H1 (cell line): ENCODE measurements at regions not wholly inside any gene's neighbourhood (a gene's known extent, or its start where the extent isn't known, plus 50 kb on each side); places are given as distances from the start of the nearest gene placed in this dataset.
A peak's percentile ranks its signal among the peaks of the same experiment; 100 is the strongest.

ENCODE experiments used
- CTCF ChIA-PET: fragments of 300-600 bp; sonication (Branson Sonifier 250); formaldehyde crosslinking; loops from one replicate; lab custom pipeline; 2021; ENCODE audit not compliant: partially characterized antibody; lab: Charles Lee
- POLR2A ChIA-PET: fragments of 300-600 bp; sonication (Branson Sonifier 250); formaldehyde crosslinking; loops from one replicate; lab custom pipeline; 2021; ENCODE audit warnings: inconsistent platforms; ENCODE audit not compliant: partially characterized antibody; lab: Charles Lee
- DNase-seq, 2 experiments: peaks; one replicate each; pipeline versions ENCODE4 v3.0.0 to v3.0.0-alpha.2; 2010 to 2022; ENCODE audit warnings: low spot score in 2 of 2, low read depth in 1 of 2, mixed read lengths in 1 of 2
- FAIRE-seq: peaks from 2 replicates; lab custom pipeline; 2011; peaks lifted over from hg19 to GRCh38; lab: Jason Lieb, UNC
- H2AFZ ChIP-seq: 2 replicates; pipeline ENCODE4 v1.8.1; 2012; ENCODE audit warnings: low read length, inconsistent platforms
- H2AK5ac ChIP-seq: 2 replicates; pipeline ENCODE4 v1.6.1; 2013; ENCODE audit warnings: low read depth, low read length
- H2BK120ac ChIP-seq: replicated peaks from 2 replicates; pipeline ENCODE3; 2013; ENCODE audit warnings: low read depth, low read length, inconsistent platforms
- H2BK12ac ChIP-seq: 2 replicates; pipeline ENCODE4 v1.6.1; 2013; ENCODE audit warnings: low read depth, low read length
- H2BK15ac ChIP-seq: 2 replicates; pipeline ENCODE4 v1.6.1; 2013; ENCODE audit warnings: low read length
- H2BK20ac ChIP-seq: 2 replicates; pipeline ENCODE4 v1.6.1; 2013; ENCODE audit warnings: low read length
- H2BK5ac ChIP-seq: 2 replicates; pipeline ENCODE4 v1.6.1; 2013; ENCODE audit warnings: low read depth, low read length
- H3K14ac ChIP-seq: 2 replicates; pipeline ENCODE4 v1.6.1; 2013; ENCODE audit warnings: inconsistent platforms; ENCODE audit not compliant: insufficient read length
- H3K18ac ChIP-seq: 2 replicates; pipeline ENCODE4 v1.6.1; 2013; ENCODE audit warnings: low read length; ENCODE audit errors: extremely low read depth
- H3K23ac ChIP-seq: 2 replicates; pipeline ENCODE4 v1.6.1; 2013; ENCODE audit warnings: inconsistent platforms; ENCODE audit not compliant: insufficient read length
- H3K23me2 ChIP-seq: 2 replicates; pipeline ENCODE4 v1.6.1; 2013; ENCODE audit warnings: low read depth, low read length
- H3K27ac ChIP-seq: 2 replicates; pipeline ENCODE4 v1.6.1; 2011; ENCODE audit warnings: low read depth, low read length, inconsistent platforms
- H3K27me3 ChIP-seq, 4 experiments: replicated peaks in 1 of 4; 1 replicate in 1 of 4; 2 replicates in 3 of 4; pipeline versions ENCODE4 v1.6.1 to v1.8.1; 2011 to 2013; ENCODE audit warnings: low read length in 3 of 4, mild to moderate bottlenecking in 3 of 4, inconsistent platforms in 2 of 4, mixed read lengths in 2 of 4, moderate library complexity in 1 of 4; ENCODE audit not compliant: control insufficient read depth in 3 of 4, insufficient read depth in 3 of 4; ENCODE audit errors: extremely low read depth in 1 of 4
- H3K36me3 ChIP-seq, 4 experiments: 2 replicates each; pipeline versions ENCODE4 v1.6.1 to v1.8.1; 2011 to 2013; ENCODE audit warnings: mild to moderate bottlenecking in 4 of 4, low read length in 3 of 4, moderate library complexity in 2 of 4, control low read depth in 1 of 4, inconsistent platforms in 1 of 4; ENCODE audit not compliant: insufficient read depth in 4 of 4, control insufficient read depth in 2 of 4
- H3K4ac ChIP-seq: replicated peaks from 2 replicates; pipeline ENCODE3; 2013; ENCODE audit warnings: low read length, low read depth, mixed read lengths, inconsistent platforms; ENCODE audit not compliant: insufficient read length
- H3K4me1 ChIP-seq, 4 experiments: replicated peaks in 1 of 4; 1 replicate in 1 of 4; 2 replicates in 3 of 4; pipeline versions ENCODE4 v1.6.1 to v1.8.1; 2011 to 2013; ENCODE audit warnings: low read length in 3 of 4, inconsistent platforms in 2 of 4, mixed read lengths in 1 of 4; ENCODE audit not compliant: insufficient read depth in 4 of 4, control insufficient read depth in 3 of 4
- H3K4me2 ChIP-seq, 2 experiments: 2 replicates each; pipeline versions ENCODE4 v1.6.1 to v1.8.1; 2011 to 2013; ENCODE audit warnings: low read depth in 2 of 2, low read length in 2 of 2, control low read depth in 1 of 2, inconsistent platforms in 1 of 2, mild to moderate bottlenecking in 1 of 2; ENCODE audit not compliant: insufficient read depth in 1 of 2
- H3K4me3 ChIP-seq, 4 experiments: fragments of 200-600, 300-600 bp in 1 of 4; sonication (generic), shearing (Covaris generic), sonication (Bioruptor Twin) in 1 of 4; 2 replicates each; pipeline versions ENCODE4 v1.5.1 to v1.8.1; 2011 to 2016; ENCODE audit warnings: low read length in 4 of 4, low read depth in 3 of 4, control low read depth in 2 of 4, inconsistent platforms in 2 of 4, mild to moderate bottlenecking in 2 of 4, mixed read lengths in 1 of 4, moderate library complexity in 1 of 4; ENCODE audit not compliant: insufficient read depth in 2 of 4; ENCODE audit errors: extremely low read depth in 1 of 4
- H3K56ac ChIP-seq: replicated peaks from 2 replicates; pipeline ENCODE3; 2013; ENCODE audit warnings: low read depth, mild to moderate bottlenecking, mixed read lengths, low read length, inconsistent platforms; ENCODE audit not compliant: insufficient read length
- H3K79me1 ChIP-seq: 2 replicates; pipeline ENCODE4 v1.6.1; 2013; ENCODE audit warnings: low read depth, low read length, control low read depth
- H3K79me2 ChIP-seq, 2 experiments: 2 replicates each; pipeline versions ENCODE4 v1.6.1 to v1.8.1; 2012 to 2013; ENCODE audit warnings: low read length in 2 of 2, mild to moderate bottlenecking in 2 of 2, inconsistent platforms in 1 of 2; ENCODE audit not compliant: insufficient read depth in 2 of 2, control insufficient read depth in 1 of 2
- H3K9ac ChIP-seq, 4 experiments: replicated peaks in 1 of 4; 1 replicate in 1 of 4; 2 replicates in 3 of 4; pipeline versions ENCODE4 v1.6.1 to v1.8.1; 2011 to 2013; ENCODE audit warnings: low read depth in 3 of 4, low read length in 3 of 4, control low read depth in 2 of 4, mild to moderate bottlenecking in 2 of 4, moderate library complexity in 2 of 4, inconsistent platforms in 1 of 4; ENCODE audit errors: extremely low read depth in 1 of 4
- H3K9me3 ChIP-seq, 2 experiments: 2 replicates each; pipeline versions ENCODE4 v1.6.1 to v1.8.1; 2012 to 2013; ENCODE audit warnings: mild to moderate bottlenecking in 2 of 2, moderate library complexity in 2 of 2, control low read depth in 1 of 2, inconsistent platforms in 1 of 2, low read depth in 1 of 2, low read length in 1 of 2, mixed read lengths in 1 of 2; ENCODE audit not compliant: insufficient read depth in 2 of 2
- H4K20me1 ChIP-seq, 2 experiments: replicated peaks in 1 of 2; 2 replicates each; pipeline versions ENCODE3 to v1.8.1; 2011 to 2013; ENCODE audit warnings: inconsistent platforms in 2 of 2, low read length in 2 of 2, mild to moderate bottlenecking in 1 of 2; ENCODE audit not compliant: insufficient read depth in 2 of 2, control insufficient read depth in 1 of 2
- H4K5ac ChIP-seq: 2 replicates; pipeline ENCODE4 v1.6.1; 2013; ENCODE audit warnings: low read length, low read depth, mixed read lengths, inconsistent platforms; ENCODE audit not compliant: insufficient read length
- H4K8ac ChIP-seq: 2 replicates; pipeline ENCODE4 v1.8.0; 2013; ENCODE audit warnings: mild to moderate bottlenecking, moderate library complexity, low read length, inconsistent platforms; ENCODE audit not compliant: insufficient read depth; ENCODE audit errors: extremely low read depth
- H4K91ac ChIP-seq: replicated peaks from 2 replicates; pipeline ENCODE3; 2013; ENCODE audit warnings: low read length, mixed read lengths, inconsistent platforms; ENCODE audit not compliant: insufficient read length
- BCL11A ChIP-seq, 2 experiments: IDR thresholded peaks; one replicate each; pipeline ENCODE4 v1.6.1; 2011; ENCODE audit warnings: low read depth in 2 of 2, low read length in 2 of 2, mild to moderate bottlenecking in 2 of 2
- EZH2 ChIP-seq: fragments of 200-600 bp; sonication (generic); IDR thresholded peaks from 2 replicates; pipeline ENCODE4 v1.7.1; 2012; ENCODE audit warnings: low read depth, mild to moderate bottlenecking, moderate library complexity, low read length, inconsistent platforms; ENCODE audit not compliant: severe bottlenecking
- GABPA ChIP-seq: IDR thresholded peaks from 2 replicates; pipeline ENCODE4 v1.6.1; 2011; ENCODE audit warnings: mild to moderate bottlenecking, low read length, moderate library complexity, borderline replicate concordance; ENCODE audit not compliant: insufficient read depth
- JUND ChIP-seq: IDR thresholded peaks from 2 replicates; pipeline ENCODE4 v1.6.1; 2011; ENCODE audit warnings: mild to moderate bottlenecking, improper control_type of control experiment, low read length
- RAD21 ChIP-seq, 2 experiments: IDR thresholded peaks in 1 of 2; conservative IDR thresholded peaks in 1 of 2; 2 replicates each; pipeline ENCODE4 v1.6.1; 2011; ENCODE audit warnings: low read depth in 2 of 2, low read length in 2 of 2, improper control_type of control experiment in 1 of 2, inconsistent platforms in 1 of 2, mild to moderate bottlenecking in 1 of 2, moderate library complexity in 1 of 2
- RFX5 ChIP-seq: IDR thresholded peaks from 2 replicates; pipeline ENCODE4 v1.6.1; 2011; ENCODE audit warnings: low read depth, low read length, improper control_type of control experiment, borderline replicate concordance
- SIX5 ChIP-seq: IDR thresholded peaks from 2 replicates; pipeline ENCODE4 v1.6.1; 2011; ENCODE audit warnings: mild to moderate bottlenecking, low read depth, low read length
- WGBS, 2 experiments: shearing (Covaris generic) in 1 of 2; methylation state at CpG; one replicate each; pipeline versions ENCODE4 v1.1.6 to v1.1.7; 2013 to 2015; ENCODE audit warnings: low lambda C conversion rate in 2 of 2, mixed read lengths in 2 of 2, inconsistent platforms in 1 of 2, low coverage in 1 of 2, missing lambda C conversion rate in 1 of 2; ENCODE audit not compliant: insufficient replicate concordance in 2 of 2, insufficient coverage in 1 of 2, insufficient read length in 1 of 2; ENCODE audit errors: extremely low coverage in 1 of 2, missing lambda C conversion rate in 1 of 2; 5-methylcytosine and 5-hydroxymethylcytosine counted together
- TF ChIP-seq, protein P1 (sequence below): IDR thresholded peaks from 2 replicates; pipeline ENCODE4 v1.6.1; 2012; ENCODE audit warnings: inconsistent platforms

DNA sequence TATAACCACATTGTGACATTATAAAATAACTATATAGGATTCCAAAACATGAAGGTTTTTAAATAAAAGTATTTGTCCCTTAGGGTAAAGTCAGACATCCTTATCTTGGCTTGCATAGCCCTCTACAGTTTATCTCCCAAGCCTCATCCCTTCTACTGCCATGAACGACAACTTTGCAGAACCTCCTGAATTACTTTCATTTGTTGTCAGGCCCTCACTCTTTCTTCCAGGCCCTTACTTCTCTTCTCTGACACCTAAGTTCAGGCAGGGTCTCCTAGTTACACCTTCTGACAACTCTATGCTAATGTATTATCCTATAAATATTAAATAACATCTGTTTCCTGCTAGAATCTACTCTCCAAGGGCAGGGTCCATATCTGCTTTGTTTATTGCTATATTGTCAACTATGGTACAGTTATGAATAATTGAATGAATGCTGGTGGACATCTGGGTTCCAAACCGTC lies 115.7 kb upstream of the MDM1 start:
- Histone ChIP-seq H4K91ac (no peak overlapping the region), H3K36me3 (no peaks in the 10 kb centered on the region), H2BK20ac (no peak overlapping the region), H4K8ac (no peak overlapping the region), H2BK120ac (no peak overlapping the region), H3K27ac (no peak overlapping the region), H3K23ac (no peak overlapping the region), H3K14ac (no peak overlapping the region), H2BK12ac (no peak overlapping the region), H3K56ac (no peak overlapping the region), H4K20me1 (no peaks in the 10 kb centered on the region), H3K4ac (no peak overlapping the region), H3K4me2 (peak overlapping the region; percentile 23 to 63; a peak in 2 of 4 replicates), H3K9ac (no peak overlapping the region), H3K27me3 (no peaks in the 10 kb centered on the region; a peak in 2 of 7 replicates), H3K9me3 (peaks cover 7 to 10% of the 10 kb centered on the region in 2 experiments; a peak in 1 of 4 replicates), H3K4me1 (peaks cover 1 to 9% (median 8%) of the 10 kb centered on the region in 4 experiments; a peak in 3 of 7 replicates), H2AK5ac (no peak overlapping the region), H2BK5ac (peak overlapping the region; percentile 83; the same call in 1 of the 2 replicates), H3K18ac (no peak overlapping the region), H3K23me2 (no peaks in the 10 kb centered on the region), H3K4me3 (0 out of 8 replicates have a peak overlapping the region, but pooled peaks of 1 of the 4 experiments have one; percentile 36), H4K5ac (no peak overlapping the region), H2AFZ (no peak overlapping the region), H3K79me2 (no peaks in the 10 kb centered on the region), H3K79me1 (no peaks in the 10 kb centered on the region), H2BK15ac (no peak overlapping the region)
- CTCF ChIA-PET = interaction anchor here (0.8 to 0.9 kb wide), 2 partner anchors 12 to 35 kb away, joined by 3 read pairs; no protein-coding TSS in a partner anchor
- DNase-seq (no peak), FAIRE-seq (no peak)
- WGBS, 2 experiments = 72% methylated on average over 2 of the region's 2 CpGs; no CpG with 5 or more reads in 1 of the 2 experiments
- POLR2A ChIA-PET = interaction anchor here (1.1 kb wide), 1 partner anchor 15 kb away, joined by 3 read pairs; no protein-coding TSS in a partner anchor
- TF ChIP-seq GABPA = no peak
- TF ChIP-seq BCL11A (IDR thresholded peaks at IDR 0.05; ENCODE audit: low read depth in 2 of 2, low read length in 2 of 2) = no peak
- no peak for TF ChIP-seq JUND
- no peak for TF ChIP-seq SIX5
- no peak for TF ChIP-seq EZH2
- TF ChIP-seq, protein P1, sequence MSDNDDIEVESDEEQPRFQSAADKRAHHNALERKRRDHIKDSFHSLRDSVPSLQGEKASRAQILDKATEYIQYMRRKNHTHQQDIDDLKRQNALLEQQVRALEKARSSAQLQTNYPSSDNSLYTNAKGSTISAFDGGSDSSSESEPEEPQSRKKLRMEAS = no peak
- TF ChIP-seq RFX5 = no peak
- TF ChIP-seq RAD21 (IDR thresholded peaks at IDR 0.05 in 1 of 2, conservative IDR thresholded peaks at IDR 0.05 in 1 of 2; ENCODE audit: low read depth in 2 of 2, low read length in 2 of 2) = no peak
